Naive B cell (primary cell): ENCODE measurements at regions not wholly inside any gene's neighbourhood (a gene's known extent, or its start where the extent isn't known, plus 50 kb on each side); places are given as distances from the start of the nearest gene placed in this dataset.
"Not testable (repeated sequence)": the region's sequence is repeated elsewhere in the genome, so short reads cannot be mapped to it uniquely, and the experiment has no call there.

Experiments used
- ATAC-seq, 2 donors: fragments of 150-1000 bp; cut with Tn5 transposase; 2 replicates each; pipeline ENCODE4 v1.10.0; 2021; ENCODE audit warnings: low read depth in 2 of 2, mild to moderate bottlenecking in 2 of 2, moderate library complexity in 2 of 2
- DNase-seq: peaks from one replicate; pipeline ENCODE4 v3.0.0; 2022
- H3K27ac Mint-ChIP-seq, 6 donors: one replicate each; pipeline ENCODE4 v1.8.0; 2020 to 2022; ENCODE audit warnings: mild to moderate bottlenecking in 6 of 6, mixed read lengths in 6 of 6, moderate library complexity in 5 of 6, inconsistent platforms in 2 of 6
- H3K27me3 Mint-ChIP-seq, 3 donors: one replicate each; pipeline ENCODE4 v1.8.0; 2021 to 2022; ENCODE audit warnings: mixed read lengths in 3 of 3, mild to moderate bottlenecking in 1 of 3
- H3K36me3 Mint-ChIP-seq, 2 donors: one replicate each; pipeline ENCODE4 v1.8.0; 2020 to 2022; ENCODE audit warnings: mixed read lengths in 2 of 2, inconsistent platforms in 1 of 2, mild to moderate bottlenecking in 1 of 2
- H3K4me1 Mint-ChIP-seq, 3 donors: one replicate each; pipeline ENCODE4 v1.8.0; 2020 to 2022; ENCODE audit warnings: mixed read lengths in 3 of 3, inconsistent platforms in 1 of 3, mild to moderate bottlenecking in 1 of 3, moderate library complexity in 1 of 3
- H3K4me3 Mint-ChIP-seq, 8 donors: one replicate each; pipeline ENCODE4 v1.8.0; 2020 to 2022; ENCODE audit warnings: mild to moderate bottlenecking in 8 of 8, mixed read lengths in 8 of 8, moderate library complexity in 8 of 8, inconsistent platforms in 2 of 8
- H3K9me3 Mint-ChIP-seq, 7 donors: one replicate each; pipeline ENCODE4 v1.8.0; 2020 to 2022; ENCODE audit warnings: mixed read lengths in 7 of 7, mild to moderate bottlenecking in 5 of 7, inconsistent platforms in 2 of 7, moderate library complexity in 1 of 7

- ATAC-seq (no peak), DNase-seq (no peak)
- Mint-ChIP-seq H3K27me3 (peaks cover 0 to 5% (median 0%) of the 10 kb centered on the region in 3 donors), H3K4me1 (no peaks in the 10 kb centered on the region), H3K36me3 (peaks cover 0 to 12% of the 10 kb centered on the region in 2 donors), H3K4me3 (no peak overlapping the region), H3K9me3 (peaks cover 4 to 43% (median 32%) of the 10 kb centered on the region in 7 donors), H3K27ac (no peak overlapping the region)
These were observed 52.0 kb upstream of the CPM start for GRCh38 chr12:68984796-68985573.

GRCh38 chr12:68997526-68997925 is 64.6 kb upstream of the CPM start:
- not testable (repeated sequence) for ATAC-seq, H3K4me1 Mint-ChIP-seq, H3K36me3 Mint-ChIP-seq, H3K27ac Mint-ChIP-seq, H3K27me3 Mint-ChIP-seq, DNase-seq
- Mint-ChIP-seq H3K4me3 (peak overlapping the region in 2 of 8 donors; percentile 31 to 41), H3K9me3 (peaks cover 6 to 34% (median 16%) of the 10 kb centered on the region in 7 donors)

GRCh38 chr12:68998041-68998440 is 65.1 kb upstream of the CPM start:
- Mint-ChIP-seq H3K4me1 (no peaks in the 10 kb centered on the region), H3K36me3 (peaks cover 7 to 9% of the 10 kb centered on the region in 2 donors), H3K9me3 (peaks cover 6 to 34% (median 15%) of the 10 kb centered on the region in 7 donors), H3K27ac (no peak overlapping the region), H3K27me3 (peaks cover 0 to 7% (median 0%) of the 10 kb centered on the region in 3 donors), H3K4me3 (no peak overlapping the region)
- DNase-seq (no peak), ATAC-seq (no peak)

GRCh38 chr12:69000074-69000473 is 67.1 kb upstream of the CPM start:
- H3K27me3 Mint-ChIP-seq = peaks cover 0 to 1% (median 0%) of the 10 kb centered on the region in 3 donors
- H3K4me1 Mint-ChIP-seq = no peaks in the 10 kb centered on the region
- H3K9me3 Mint-ChIP-seq = peaks cover 6 to 34% (median 11%) of the 10 kb centered on the region in 7 donors
- H3K36me3 Mint-ChIP-seq = peaks cover 7 to 9% of the 10 kb centered on the region in 2 donors
- ATAC-seq (no peak), DNase-seq (no peak)
- no peak overlapping the region for H3K4me3 Mint-ChIP-seq
- no peak overlapping the region for H3K27ac Mint-ChIP-seq

GRCh38 chr12:69000540-69001243 is 67.7 kb upstream of the CPM start:
- Mint-ChIP-seq H3K4me3 (no peak overlapping the region), H3K9me3 (peaks cover 6 to 34% (median 11%) of the 10 kb centered on the region in 7 donors), H3K4me1 (no peaks in the 10 kb centered on the region), H3K27me3 (peaks cover 0 to 7% (median 0%) of the 10 kb centered on the region in 3 donors), H3K27ac (no peak overlapping the region), H3K36me3 (peaks cover 7 to 9% of the 10 kb centered on the region in 2 donors)
- DNase-seq (no peak), ATAC-seq (no peak)

- Mint-ChIP-seq H3K9me3 (peaks cover 6 to 34% (median 11%) of the 10 kb centered on the region in 7 donors), H3K36me3 (peaks cover 7 to 9% of the 10 kb centered on the region in 2 donors), H3K4me1 (no peaks in the 10 kb centered on the region), H3K4me3 (no peak overlapping the region), H3K27me3 (peaks cover 0 to 13% (median 0%) of the 10 kb centered on the region in 3 donors), H3K27ac (no peak overlapping the region)
- no peak for ATAC-seq
- no peak for DNase-seq
These were observed 68.3 kb upstream of the CPM start for GRCh38 chr12:69001251-69001650.

- H3K4me1 Mint-ChIP-seq = peaks cover 3 to 8% (median 5%) of the 10 kb centered on the region in 3 donors
- ATAC-seq (no peak), DNase-seq (no peak)
- no peak overlapping the region for H3K27ac Mint-ChIP-seq
- no peak overlapping the region for H3K4me3 Mint-ChIP-seq
- H3K36me3 Mint-ChIP-seq = no peaks in the 10 kb centered on the region
- H3K27me3 Mint-ChIP-seq = peaks cover 0 to 15% (median 0%) of the 10 kb centered on the region in 3 donors
- H3K9me3 Mint-ChIP-seq = peaks cover 0 to 23% (median 1%) of the 10 kb centered on the region in 7 donors
These were observed 70.0 kb upstream of the CPM start for GRCh38 chr12:69002969-69003368.

- H3K27me3 Mint-ChIP-seq = peaks cover 0 to 15% (median 0%) of the 10 kb centered on the region in 3 donors
- peaks cover 0 to 13% (median 0%) of the 10 kb centered on the region in 7 donors for H3K9me3 Mint-ChIP-seq
- H3K4me1 Mint-ChIP-seq = peaks cover 3 to 8% (median 5%) of the 10 kb centered on the region in 3 donors
- H3K36me3 Mint-ChIP-seq = no peaks in the 10 kb centered on the region
- no peak overlapping the region for H3K27ac Mint-ChIP-seq
- H3K4me3 Mint-ChIP-seq = no peak overlapping the region
- ATAC-seq (no peak), DNase-seq (no peak)
These were observed 71.0 kb upstream of the CPM start for GRCh38 chr12:69003991-69004390.

GRCh38 chr12:69007101-69007854 is 74.3 kb upstream of the CPM start:
- Mint-ChIP-seq H3K36me3 (no peaks in the 10 kb centered on the region), H3K27ac (peak overlapping the region in 1 of 6 donors; percentile 24), H3K4me3 (no peak overlapping the region), H3K4me1 (peaks cover 3 to 8% (median 5%) of the 10 kb centered on the region in 3 donors), H3K27me3 (peaks cover 0 to 22% (median 4%) of the 10 kb centered on the region in 3 donors), H3K9me3 (peaks cover 0 to 2% (median 0%) of the 10 kb centered on the region in 7 donors)
- DNase-seq (no peak), ATAC-seq (no peak)

GRCh38 chr12:69007855-69008351 is 74.9 kb upstream of the CPM start:
- Mint-ChIP-seq H3K4me3 (no peak overlapping the region), H3K27ac (no peak overlapping the region), H3K4me1 (peaks cover 3 to 8% (median 5%) of the 10 kb centered on the region in 3 donors), H3K27me3 (peaks cover 0 to 22% (median 4%) of the 10 kb centered on the region in 3 donors), H3K9me3 (peaks cover 0 to 2% (median 0%) of the 10 kb centered on the region in 7 donors), H3K36me3 (no peaks in the 10 kb centered on the region)
- DNase-seq (no peak), ATAC-seq (no peak)

- no peak for ATAC-seq
- no peak for DNase-seq
- H3K27me3 Mint-ChIP-seq = peaks cover 0 to 22% (median 4%) of the 10 kb centered on the region in 3 donors
- H3K27ac Mint-ChIP-seq = no peak overlapping the region
- no peak overlapping the region for H3K4me3 Mint-ChIP-seq
- peaks cover 3 to 8% (median 5%) of the 10 kb centered on the region in 3 donors for H3K4me1 Mint-ChIP-seq
- peaks cover 0 to 4% (median 0%) of the 10 kb centered on the region in 7 donors for H3K9me3 Mint-ChIP-seq
- H3K36me3 Mint-ChIP-seq = no peaks in the 10 kb centered on the region
These were observed 75.5 kb upstream of the CPM start for GRCh38 chr12:69008520-69008919.

GRCh38 chr12:69014047-69014446 is 81.1 kb upstream of the CPM start:
- Mint-ChIP-seq H3K27ac (peak overlapping the region in 1 of 6 donors; percentile 35), H3K36me3 (peaks cover 0 to 4% of the 10 kb centered on the region in 2 donors), H3K27me3 (peaks cover 0 to 18% (median 4%) of the 10 kb centered on the region in 3 donors), H3K4me3 (no peak overlapping the region), H3K9me3 (peaks cover 0 to 4% (median 0%) of the 10 kb centered on the region in 7 donors), H3K4me1 (no peaks in the 10 kb centered on the region)
- DNase-seq (no peak), ATAC-seq (no peak)

GRCh38 chr12:69015017-69015416 is 82.0 kb upstream of the CPM start:
- H3K9me3 Mint-ChIP-seq = peaks cover 0 to 5% (median 2%) of the 10 kb centered on the region in 7 donors
- peaks cover 2 to 6% of the 10 kb centered on the region in 2 donors for H3K36me3 Mint-ChIP-seq
- H3K4me1 Mint-ChIP-seq = no peaks in the 10 kb centered on the region
- no peak overlapping the region for H3K27ac Mint-ChIP-seq
- no peak for DNase-seq
- no peak overlapping the region for H3K4me3 Mint-ChIP-seq
- peaks cover 0 to 18% (median 4%) of the 10 kb centered on the region in 3 donors for H3K27me3 Mint-ChIP-seq
- no peak for ATAC-seq
